Kidney epithelial cell (primary cell): ENCODE measurements at regions not wholly inside any gene's neighbourhood (a gene's known extent, or its start where the extent isn't known, plus 50 kb on each side); places are given as distances from the start of the nearest gene placed in this dataset.
"Not testable (repeated sequence)": the region's sequence is repeated elsewhere in the genome, so short reads cannot be mapped to it uniquely, and the experiment has no call there.

Experiments used
- DNase-seq: peaks from one replicate; pipeline ENCODE4 v3.0.0-alpha.2; 2010; ENCODE audit warnings: low read depth
- H3K27me3 ChIP-seq: 2 replicates; pipeline ENCODE4 v1.6.0; 2011; ENCODE audit warnings: low read length; ENCODE audit not compliant: control insufficient read depth, insufficient read depth
- H3K36me3 ChIP-seq: 2 replicates; pipeline ENCODE4 v1.5.1; 2011; ENCODE audit warnings: low read length; ENCODE audit not compliant: control insufficient read depth, insufficient read depth
- H3K4me3 ChIP-seq: 2 replicates; pipeline ENCODE4 v1.5.1; 2011; ENCODE audit warnings: low read depth, mild to moderate bottlenecking, control low read depth, low read length
- CTCF ChIP-seq: IDR thresholded peaks from 2 replicates; pipeline ENCODE4 v1.5.1; 2011; ENCODE audit warnings: mild to moderate bottlenecking, moderate library complexity, low read length, control low read depth, inconsistent platforms; ENCODE audit not compliant: insufficient read depth, poor library complexity, severe bottlenecking

DNA sequence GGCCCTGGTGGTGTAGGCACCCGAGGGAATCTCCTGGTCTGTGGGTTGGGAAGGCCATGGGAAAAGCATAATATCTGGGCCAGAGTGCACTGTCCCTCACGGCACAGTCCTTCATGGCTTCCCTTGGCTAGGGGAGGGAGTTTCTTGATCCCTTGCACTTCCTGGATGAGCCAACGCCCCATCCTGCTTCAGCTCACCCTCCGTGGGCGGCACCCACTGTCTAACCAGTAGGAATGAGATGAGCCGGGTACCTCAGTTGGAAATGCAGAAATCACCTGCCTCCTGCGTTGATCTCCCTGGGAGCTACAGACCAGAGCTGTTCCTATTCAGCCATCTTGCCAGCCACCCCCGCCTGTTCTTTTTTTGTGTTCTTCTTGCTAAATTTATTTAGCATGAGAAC, 134.4 kb downstream of the LEPR start:
- no peak for DNase-seq
- no peaks in the 10 kb centered on the region for H3K27me3 ChIP-seq
- no peak for TF ChIP-seq CTCF
- no peak overlapping the region for H3K4me3 ChIP-seq
- H3K36me3 ChIP-seq = no peaks in the 10 kb centered on the region

DNA sequence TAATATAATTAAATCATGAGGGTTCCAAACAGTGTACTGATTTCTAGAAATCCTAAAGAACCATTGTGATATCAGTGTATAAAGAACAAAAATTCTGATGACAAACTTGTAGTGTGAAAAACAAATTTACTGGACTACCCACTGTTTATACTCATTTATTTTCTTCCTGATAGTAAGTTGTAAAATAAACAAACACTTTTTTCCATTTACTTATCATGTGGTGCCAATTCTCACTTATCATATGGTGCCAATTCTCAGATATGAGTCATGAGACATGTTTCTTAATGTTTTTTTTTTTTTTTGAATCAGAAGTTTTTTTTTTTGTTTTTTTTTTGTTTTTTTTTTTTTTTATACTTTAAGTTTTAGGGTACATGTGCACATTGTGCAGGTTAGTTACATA, 137.7 kb downstream of the LEPR start:
- no peak overlapping the region for H3K4me3 ChIP-seq
- no peaks in the 10 kb centered on the region for H3K27me3 ChIP-seq
- no peak for TF ChIP-seq CTCF
- no peak for DNase-seq
- no peaks in the 10 kb centered on the region for H3K36me3 ChIP-seq

DNA sequence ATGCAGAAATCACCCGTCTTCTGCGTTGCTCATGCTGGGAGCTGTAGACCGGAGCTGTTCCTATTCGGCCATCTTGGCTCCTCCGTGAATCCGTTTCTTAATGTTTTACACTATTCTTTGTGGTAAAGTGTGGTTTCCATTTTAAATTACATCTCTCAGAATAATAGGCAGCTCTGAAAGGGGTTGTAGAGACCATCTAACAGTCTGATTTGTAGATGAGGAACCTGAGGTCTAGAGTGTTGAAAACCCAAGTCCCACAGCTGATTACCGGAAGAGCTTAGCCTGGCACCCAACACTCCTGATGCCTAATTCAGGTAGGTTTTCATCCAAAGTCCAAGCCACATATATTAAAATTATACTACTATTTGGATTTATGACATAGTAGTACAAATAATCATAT, 144.0 kb downstream of the LEPR start:
- no peak for DNase-seq

GRCh38 chr1:65568285-65568684, 147.8 kb downstream of the LEPR start:
- H3K4me3 ChIP-seq = no peak overlapping the region
- no peak for DNase-seq
- no peaks in the 10 kb centered on the region for H3K36me3 ChIP-seq
- no peak for TF ChIP-seq CTCF
- no peaks in the 10 kb centered on the region for H3K27me3 ChIP-seq

More for the DNA sequence above, 144.0 kb downstream of the LEPR start:
- no peaks in the 10 kb centered on the region for H3K36me3 ChIP-seq
- no peaks in the 10 kb centered on the region for H3K27me3 ChIP-seq
- H3K4me3 ChIP-seq = no peak overlapping the region
- no peak for TF ChIP-seq CTCF

DNA sequence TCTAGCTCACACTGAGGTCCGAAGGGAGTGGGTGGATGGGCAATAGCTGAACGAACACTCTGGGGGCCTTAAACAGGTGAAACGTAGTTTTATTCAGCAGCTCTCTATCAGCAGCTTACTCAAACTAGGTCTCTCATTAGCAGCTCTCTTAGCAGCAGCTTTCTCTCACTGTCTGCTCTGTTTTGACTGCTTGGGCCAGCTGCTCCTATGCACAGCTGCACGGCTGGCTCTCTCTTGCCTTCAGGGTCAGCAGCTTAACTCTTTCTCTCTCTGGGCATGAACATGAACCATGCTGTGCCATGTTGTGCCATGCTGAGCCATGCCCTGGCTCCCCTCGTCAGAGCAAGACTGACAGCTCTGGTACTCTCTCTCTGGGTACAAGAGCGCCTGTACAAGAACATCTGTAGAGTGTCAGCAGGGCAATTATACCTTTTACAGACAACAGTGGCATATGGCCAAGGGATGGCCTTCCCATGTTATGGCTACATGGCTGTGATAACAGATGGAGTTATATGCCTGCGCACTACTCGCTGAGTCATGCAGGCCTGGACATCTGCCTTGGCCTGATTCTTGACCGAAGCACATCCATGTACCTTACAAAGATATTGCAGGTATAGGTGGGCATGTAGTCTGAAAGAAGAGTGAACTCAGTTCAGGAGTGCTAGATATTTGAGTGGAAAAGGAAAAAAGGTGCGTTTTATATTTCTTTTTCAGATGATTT, 152.4 kb downstream of the LEPR start:
- TF ChIP-seq CTCF = no peak
- no peak for DNase-seq
- H3K4me3 ChIP-seq = no peak overlapping the region
- no peaks in the 10 kb centered on the region for H3K36me3 ChIP-seq
- no peaks in the 10 kb centered on the region for H3K27me3 ChIP-seq

DNA sequence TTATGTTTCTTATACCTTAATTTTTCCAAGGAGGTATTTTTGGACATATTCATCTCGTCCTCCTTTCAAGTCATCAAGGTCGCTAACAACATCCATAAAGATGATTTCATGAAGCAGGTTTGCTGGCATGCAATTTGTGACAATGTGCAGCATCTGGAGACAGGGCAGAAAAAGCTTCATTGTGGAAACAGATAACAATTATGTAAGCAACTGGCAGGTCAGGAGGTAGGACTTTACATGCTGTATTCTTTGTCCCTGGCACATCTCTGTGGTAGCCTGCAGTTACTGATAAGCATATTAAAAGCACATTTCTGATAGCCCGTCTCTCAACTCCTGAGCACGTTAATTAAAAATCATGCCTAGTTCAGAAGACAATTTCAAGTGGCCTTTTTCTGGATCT, 156.8 kb downstream of the LEPR start:
- Histone ChIP-seq H3K4me3 (no peak overlapping the region), H3K36me3 (no peaks in the 10 kb centered on the region), H3K27me3 (no peaks in the 10 kb centered on the region)
- TF ChIP-seq CTCF = no peak
- no peak for DNase-seq

GRCh38 chr1:65577982-65578381, 157.5 kb downstream of the LEPR start:
- not testable (repeated sequence) for DNase-seq, H3K4me3 ChIP-seq, H3K36me3 ChIP-seq, H3K27me3 ChIP-seq
